Hippocampal formation (tissue), 2 donors: ENCODE measurements at regions not wholly inside any gene's neighbourhood (a gene's known extent, or its start where the extent isn't known, plus 50 kb on each side); places are given as distances from the start of the nearest gene placed in this dataset.
"Not testable (repeated sequence)": the region's sequence is repeated elsewhere in the genome, so short reads cannot be mapped to it uniquely, and the experiment has no call there.

Experiments
- DNase-seq, 2 donors: peaks; one replicate each; lab custom pipeline; 2025; lab: John Stamatoyannopoulos, UW

- no peak for DNase-seq
These were observed 50.9 kb upstream of the NXT1 start for GRCh38 chr20:23299673-23300050.

DNA sequence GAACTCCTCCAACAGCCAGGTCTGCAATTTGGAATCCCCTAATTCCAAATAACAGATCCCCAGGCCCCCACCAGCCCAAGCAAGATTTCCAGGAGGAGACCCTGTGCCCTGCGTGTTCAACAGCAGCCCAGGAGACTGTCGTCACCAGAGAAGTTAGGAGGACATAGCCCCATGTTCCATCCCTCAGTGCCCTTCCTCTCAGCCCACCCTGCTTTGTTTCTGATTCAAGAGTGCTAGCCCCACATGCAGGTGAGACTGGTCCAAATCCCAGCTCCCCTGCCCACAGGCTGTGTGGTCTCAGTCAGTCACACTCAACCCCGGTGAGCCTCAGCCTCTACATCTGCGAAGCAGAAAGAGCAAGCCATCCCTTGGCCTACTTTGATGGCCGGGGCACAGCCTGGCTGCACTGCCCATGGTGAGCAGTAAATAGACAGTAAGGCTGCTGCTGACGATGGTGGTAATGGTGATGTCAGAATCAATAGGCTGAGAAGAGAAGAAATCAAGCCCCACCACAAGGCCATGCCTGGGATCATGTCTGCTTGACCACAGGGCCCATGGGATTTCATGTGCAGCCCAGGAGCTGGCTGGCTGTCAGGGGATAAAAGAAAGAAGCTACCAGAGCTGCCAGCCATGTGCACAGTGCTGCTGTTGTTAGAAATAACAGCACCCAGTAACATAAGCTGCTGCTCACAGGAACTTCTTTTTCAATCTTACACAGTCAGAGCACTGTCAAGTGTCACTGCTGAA is 51.5 kb upstream of the NXT1 start:
- no peak for DNase-seq

DNA sequence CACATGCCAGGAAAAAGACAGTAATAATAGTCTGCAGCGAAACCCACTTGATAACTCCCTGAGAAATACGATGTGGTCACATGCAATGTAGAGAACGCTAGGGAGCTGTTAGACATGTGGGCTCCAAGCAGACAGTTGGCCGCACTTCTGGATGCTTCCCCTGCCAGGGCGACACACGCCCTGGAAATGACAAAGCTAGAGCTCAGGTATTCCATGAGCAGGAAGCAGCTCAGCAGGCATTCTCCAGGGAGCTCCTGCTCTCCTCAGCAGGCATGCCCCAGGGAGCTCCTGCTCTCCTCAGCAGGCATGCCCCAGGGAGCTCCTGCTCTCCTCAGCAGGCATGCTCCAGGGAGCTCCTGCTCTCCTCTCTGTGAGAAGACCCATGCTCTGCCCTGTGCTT is 52.4 kb upstream of the NXT1 start:
- DNase-seq = no peak

DNA sequence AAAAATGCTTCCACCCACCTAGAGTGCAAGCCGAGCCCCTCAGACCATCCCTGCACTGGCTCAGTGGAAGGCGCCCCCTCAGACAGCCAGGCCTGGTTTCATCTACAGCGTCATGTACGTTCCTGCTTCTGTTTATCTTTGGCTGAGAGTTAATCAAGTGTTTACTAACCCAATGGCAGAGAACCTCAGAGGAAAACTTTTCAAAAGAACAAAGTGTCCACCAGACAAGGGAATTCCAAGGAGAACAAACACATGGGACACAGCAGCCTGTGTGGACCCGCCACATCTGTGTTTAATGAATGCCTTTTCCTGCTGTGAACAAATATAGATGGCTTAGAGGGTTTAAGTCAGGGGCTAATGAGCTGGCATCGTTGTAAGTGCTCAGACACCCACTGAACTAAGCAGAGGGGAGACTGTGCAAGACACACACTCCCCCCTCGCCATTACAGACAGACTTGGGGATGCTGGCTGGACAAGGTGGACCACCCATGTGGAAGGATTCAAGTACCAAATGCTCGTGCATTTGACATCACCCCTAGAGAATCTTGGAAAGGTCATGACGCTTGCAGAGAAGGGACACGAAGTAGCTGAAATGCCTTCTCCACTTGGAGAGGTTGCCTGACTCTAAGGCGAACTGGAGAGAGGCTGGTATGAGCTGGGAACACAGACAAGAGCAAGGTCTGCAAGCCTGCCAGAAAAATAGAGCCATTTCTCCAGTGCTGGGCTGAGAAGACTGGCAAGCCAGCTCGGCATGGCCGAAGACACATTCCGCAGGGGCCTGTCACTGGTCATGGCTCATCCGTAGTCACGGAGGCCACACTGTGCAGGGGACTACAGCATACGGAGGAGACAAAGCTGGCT is 53.5 kb upstream of the NXT1 start:
- no peak for DNase-seq

GRCh38 chr20:23295934-23296333 is 54.7 kb upstream of the NXT1 start:
- no peak for DNase-seq

- DNase-seq = no peak
These were observed 55.9 kb upstream of the NXT1 start for GRCh38 chr20:23294671-23295070.

- no peak for DNase-seq
These were observed 56.4 kb upstream of the NXT1 start for GRCh38 chr20:23294166-23294565.

DNA sequence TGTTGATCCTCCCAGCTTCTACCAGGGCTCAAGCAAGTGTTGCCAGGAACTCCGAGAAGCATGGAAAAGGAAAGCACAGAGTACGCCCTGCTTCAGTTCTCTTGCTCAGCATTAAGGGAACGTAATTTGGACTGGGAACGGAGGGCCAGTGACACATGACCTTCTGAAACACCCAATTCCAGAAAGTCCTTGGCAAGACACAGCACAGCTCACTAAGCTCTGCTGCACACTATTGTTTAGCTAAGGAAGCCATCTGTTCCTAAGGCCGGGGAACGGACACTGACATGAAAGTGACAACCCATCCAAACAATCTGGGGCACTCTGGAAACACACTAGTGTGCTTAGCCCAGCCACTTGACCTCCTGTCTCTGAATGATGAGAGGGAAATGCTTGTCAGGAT is 56.9 kb upstream of the NXT1 start:
- DNase-seq = no peak

DNA sequence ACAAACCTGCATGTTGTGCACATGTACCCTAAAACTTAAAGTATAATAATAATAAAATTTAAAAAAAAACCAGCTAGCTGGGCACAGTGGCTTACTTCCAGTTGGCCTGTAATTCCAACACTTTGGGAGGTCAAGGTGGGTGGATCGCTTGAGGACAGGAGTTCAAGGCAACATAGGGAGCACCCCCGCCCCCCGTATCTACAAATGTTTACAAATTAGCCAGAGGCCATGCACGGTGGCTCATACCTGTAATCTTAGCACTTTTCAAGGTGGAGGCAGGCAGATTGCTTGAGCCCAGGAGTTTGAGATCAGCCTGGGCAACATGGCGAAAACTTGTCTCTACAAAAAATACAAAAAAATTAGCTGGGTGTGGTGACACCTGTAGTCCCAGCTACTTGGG is 58.3 kb upstream of the NXT1 start:
- not testable (repeated sequence) for DNase-seq

DNA sequence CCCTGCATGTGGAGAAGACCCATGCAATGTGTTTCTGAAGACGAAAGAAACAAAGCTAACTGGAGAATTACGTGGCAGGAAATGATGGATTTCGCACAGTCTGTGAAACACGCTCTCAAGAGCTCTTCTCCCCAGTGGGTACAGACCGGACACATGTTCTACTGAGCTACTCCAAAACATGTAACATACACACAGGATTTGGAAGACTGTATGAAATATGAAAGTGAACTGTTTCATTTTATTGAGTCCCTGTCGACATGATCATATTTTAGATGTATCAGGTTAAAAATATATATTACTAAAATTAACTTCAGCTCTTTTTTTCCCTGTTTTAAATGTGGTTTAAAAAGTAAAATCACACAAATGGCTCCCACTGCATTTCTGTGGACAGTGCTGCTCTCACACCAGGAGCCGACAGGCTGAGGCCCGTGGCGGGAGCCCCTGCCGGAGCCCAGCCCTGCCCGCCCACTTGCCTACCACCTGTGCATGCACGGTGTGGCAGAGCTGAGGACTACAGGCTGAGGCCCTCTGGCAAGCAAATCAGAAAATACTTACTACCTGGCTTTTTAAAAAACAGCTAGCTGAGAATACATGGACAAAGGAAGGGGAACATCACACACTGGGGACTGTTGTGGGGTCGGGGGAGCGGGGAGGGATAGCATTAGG is 58.9 kb upstream of the NXT1 start:
- no peak for DNase-seq

GRCh38 chr20:23290761-23291574 is 59.6 kb upstream of the NXT1 start:
- no peak for DNase-seq

GRCh38 chr20:23289724-23290395 is 60.7 kb upstream of the NXT1 start:
- no peak for DNase-seq

DNA sequence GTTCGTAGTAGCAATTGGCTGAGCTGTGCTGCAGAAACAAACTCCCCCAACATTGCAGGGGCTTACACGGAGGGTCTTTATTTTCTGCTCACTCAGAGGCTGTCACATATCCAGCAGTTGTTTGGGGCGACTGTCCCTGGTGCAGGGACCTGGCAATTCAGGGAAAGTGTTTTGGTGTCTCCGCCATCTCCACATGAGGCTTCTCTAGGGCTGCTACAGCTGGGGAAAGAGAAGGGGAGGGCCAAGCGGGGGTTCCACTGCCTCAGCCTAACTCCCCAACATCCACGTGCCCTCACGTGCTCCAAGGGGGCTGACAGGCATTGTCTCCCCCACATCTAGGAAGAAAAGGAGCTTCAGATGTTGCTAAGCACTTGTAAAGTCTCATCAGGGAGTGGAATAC is 61.3 kb upstream of the NXT1 start:
- no peak for DNase-seq

- no peak for DNase-seq
These were observed 63.0 kb upstream of the NXT1 start for GRCh38 chr20:23287354-23288190.

GRCh38 chr20:23286346-23286745 is 64.2 kb upstream of the NXT1 start:
- DNase-seq = no peak

DNA sequence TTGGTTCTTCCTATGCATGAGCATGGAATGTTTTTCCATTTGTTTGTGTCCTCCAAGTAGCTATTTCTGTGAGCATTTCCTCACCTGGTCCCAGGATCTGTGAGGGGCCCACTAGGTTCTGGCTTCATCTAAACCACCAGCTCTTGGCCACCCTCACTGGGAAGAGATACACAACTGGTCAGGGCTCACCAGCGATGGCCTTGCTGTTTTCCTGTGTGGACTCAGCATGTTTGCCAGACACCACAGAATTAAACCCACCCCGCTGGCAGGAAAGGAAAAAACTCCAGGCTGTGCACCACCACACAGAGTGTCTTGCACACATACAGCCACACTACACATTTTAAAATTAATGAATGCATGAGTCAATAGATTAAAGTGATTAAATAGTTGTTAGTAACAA is 65.1 kb upstream of the NXT1 start:
- no peak for DNase-seq

- DNase-seq = no peak
These were observed 66.6 kb upstream of the NXT1 start for GRCh38 chr20:23284009-23284408.

- DNase-seq = no peak
These were observed 67.3 kb upstream of the NXT1 start for GRCh38 chr20:23283096-23283850.

DNA sequence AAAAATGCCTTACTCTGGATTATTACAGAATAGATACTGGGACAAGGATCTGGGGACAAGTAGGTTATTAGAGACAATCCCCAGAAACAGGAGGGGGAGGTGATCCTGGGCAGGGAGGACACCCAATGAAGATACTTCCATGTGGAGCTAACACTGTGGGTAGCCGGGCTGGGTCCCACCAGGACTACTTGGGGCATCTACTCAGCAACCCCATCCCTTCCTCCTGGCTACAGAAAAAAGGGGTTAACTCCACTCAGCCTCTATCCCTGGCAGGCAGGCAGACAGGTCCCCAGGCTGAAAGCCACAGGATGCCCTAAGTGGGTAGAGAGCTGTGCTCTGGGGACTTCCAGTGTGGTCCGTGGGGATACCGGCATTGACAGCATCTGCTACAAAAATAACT is 68.0 kb upstream of the NXT1 start:
- DNase-seq = no peak

DNA sequence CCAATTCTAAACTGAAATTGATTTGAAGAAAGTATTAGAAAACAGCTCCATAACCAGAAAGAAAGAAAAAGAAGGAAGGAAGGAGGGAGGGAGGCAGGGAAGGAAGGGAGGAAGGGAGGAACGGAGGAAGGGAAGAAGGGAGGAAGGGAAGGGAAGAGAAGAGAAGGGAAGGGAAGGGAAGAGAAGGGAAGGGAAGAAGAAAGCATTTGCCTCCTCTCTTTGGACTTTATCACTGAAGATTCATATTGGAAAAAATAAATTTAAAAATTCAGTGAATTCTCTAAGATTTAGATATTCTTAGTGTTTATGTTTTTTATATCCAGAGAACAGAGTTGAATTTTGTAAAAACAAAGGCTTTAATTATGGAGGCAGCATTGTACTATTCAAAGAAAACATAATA is 68.5 kb upstream of the NXT1 start:
- DNase-seq = no peak
